ENCODE measurements at regions not wholly inside any gene's neighbourhood (a gene's known extent, or its start where the extent isn't known, plus 50 kb on each side); places are given as distances from the start of the nearest gene placed in this dataset.

- no peaks in the 10 kb centered on the region for H3K4me1 Mint-ChIP-seq
- no peak for TF ChIP-seq CTCF (conservative IDR thresholded peaks at IDR 0.05)
- H3K27me3 Mint-ChIP-seq (ENCODE audit: low read depth): no peaks in the 10 kb centered on the region
- H3K4me3 Mint-ChIP-seq: no peak overlapping the region
- peaks cover 3% of the 10 kb centered on the region for H3K36me3 Mint-ChIP-seq (ENCODE audit: low read depth)
- DNase-seq (ENCODE audit: low read depth, low spot score): no peak
- H3K27ac Mint-ChIP-seq (ENCODE audit: unreplicated experiment): no peak overlapping the region
- H3K9me3 Mint-ChIP-seq: peaks cover 11% of the 10 kb centered on the region
These were observed 815.5 kb downstream of the KLHL13 start for GRCh38 chrX:117301086-117301485.

- peaks cover 2% of the 10 kb centered on the region for H3K36me3 Mint-ChIP-seq (ENCODE audit: low read depth)
- H3K4me1 Mint-ChIP-seq: peaks cover 4% of the 10 kb centered on the region
- no peak for TF ChIP-seq CTCF (conservative IDR thresholded peaks at IDR 0.05)
- H3K27ac Mint-ChIP-seq (ENCODE audit: unreplicated experiment): no peak overlapping the region
- peaks cover 5% of the 10 kb centered on the region for H3K9me3 Mint-ChIP-seq
- no peaks in the 10 kb centered on the region for H3K27me3 Mint-ChIP-seq (ENCODE audit: low read depth)
- no peak for DNase-seq (ENCODE audit: low read depth, low spot score)
- H3K4me3 Mint-ChIP-seq: no peak overlapping the region
These were observed 824.9 kb downstream of the KLHL13 start for GRCh38 chrX:117291760-117292159.

- H3K36me3 Mint-ChIP-seq (ENCODE audit: low read depth): no peaks in the 10 kb centered on the region
- no peak overlapping the region for H3K27ac Mint-ChIP-seq (ENCODE audit: unreplicated experiment)
- no peak for TF ChIP-seq CTCF (conservative IDR thresholded peaks at IDR 0.05)
These were observed 812.2 kb upstream of the CT83 start for GRCh38 chrX:117274965-117275364.

More at GRCh38 chrX:117274965-117275364, 812.2 kb upstream of the CT83 start:
- Mint-ChIP-seq H3K27me3 (ENCODE audit: low read depth) (no peaks in the 10 kb centered on the region), H3K9me3 (peaks cover 8% of the 10 kb centered on the region), H3K4me3 (no peak overlapping the region), H3K4me1 (no peaks in the 10 kb centered on the region)
- DNase-seq (ENCODE audit: low read depth, low spot score): no peak

All from neural crest cell (in vitro differentiated cells).